ENCODE measurements at regions not wholly inside any gene's neighbourhood (a gene's known extent, or its start where the extent isn't known, plus 50 kb on each side); places are given as distances from the start of the nearest gene placed in this dataset.

DNA sequence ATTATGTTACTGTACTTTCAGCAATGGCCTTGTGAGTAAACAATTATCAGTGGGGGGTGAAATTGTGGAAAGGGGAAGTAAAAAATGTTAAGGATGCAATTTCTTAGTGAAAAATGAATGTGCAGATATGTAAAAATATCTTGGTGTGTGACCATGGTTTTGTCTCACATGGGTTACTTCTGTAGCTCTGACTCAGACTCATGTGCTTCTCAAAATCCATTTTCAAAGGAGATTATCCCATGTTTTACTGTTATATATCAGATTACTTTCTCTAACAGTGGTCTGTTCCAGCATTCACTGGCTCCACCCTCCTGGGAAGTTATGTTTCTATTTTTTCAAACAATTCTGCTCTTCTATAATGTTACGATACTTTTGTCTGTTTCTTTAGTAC, 298.2 kb upstream of the COL3A1 start:
- Histone ChIP-seq H3K4me3 (replicated peaks in 1 of 3; ENCODE audit: low read depth in 2 of 3, low read length in 3 of 3) (no peak overlapping the region), H3K9me3 (replicated peaks in 1 of 2; ENCODE audit: control insufficient read depth in 1 of 2, insufficient read depth in 1 of 2, low read length in 2 of 2) (peaks cover 0 to 4% of the 10 kb centered on the region in 2 donors), H3K9ac (ENCODE audit: insufficient read depth, low read length, poor library complexity, severe bottlenecking) (no peak overlapping the region), H3K79me2 (ENCODE audit: insufficient read depth, low read length) (no peaks in the 10 kb centered on the region), H3K27ac (ENCODE audit: low read depth in 1 of 2, low read length in 2 of 2) (no peak overlapping the region), H3K36me3 (replicated peaks in 1 of 2; ENCODE audit: control insufficient read depth in 1 of 2, insufficient read depth in 2 of 2, low read length in 2 of 2) (no peaks in the 10 kb centered on the region), H4K20me1 (ENCODE audit: insufficient read depth, low read length) (no peaks in the 10 kb centered on the region), H3K4me1 (ENCODE audit: control insufficient read depth in 1 of 2, insufficient read depth in 2 of 2, low read length in 2 of 2) (no peaks in the 10 kb centered on the region), H3K27me3 (ENCODE audit: control insufficient read depth in 2 of 2, insufficient read depth in 2 of 2, low read length in 2 of 2) (no peaks in the 10 kb centered on the region), H3K4me2 (replicated peaks; ENCODE audit: extremely low read depth, low read length, poor library complexity, severe bottlenecking) (no peak overlapping the region), H2AFZ (ENCODE audit: insufficient read depth, low read depth, low read length, poor library complexity, severe bottlenecking) (no peak overlapping the region)
- H3K36me3 Mint-ChIP-seq = no peaks in the 10 kb centered on the region
- intact Hi-C loops (cut with micrococcal nuclease) = no loop called here
- no peak overlapping the region for H3K4me3 Mint-ChIP-seq
- peaks cover 0 to 5% (median 0%) of the 10 kb centered on the region in 7 donors for H3K9me3 Mint-ChIP-seq
- no peaks in the 10 kb centered on the region for H3K4me1 Mint-ChIP-seq
- no peak overlapping the region for H3K27ac Mint-ChIP-seq
- DNase-seq = no peak
- TF ChIP-seq, protein P1, sequence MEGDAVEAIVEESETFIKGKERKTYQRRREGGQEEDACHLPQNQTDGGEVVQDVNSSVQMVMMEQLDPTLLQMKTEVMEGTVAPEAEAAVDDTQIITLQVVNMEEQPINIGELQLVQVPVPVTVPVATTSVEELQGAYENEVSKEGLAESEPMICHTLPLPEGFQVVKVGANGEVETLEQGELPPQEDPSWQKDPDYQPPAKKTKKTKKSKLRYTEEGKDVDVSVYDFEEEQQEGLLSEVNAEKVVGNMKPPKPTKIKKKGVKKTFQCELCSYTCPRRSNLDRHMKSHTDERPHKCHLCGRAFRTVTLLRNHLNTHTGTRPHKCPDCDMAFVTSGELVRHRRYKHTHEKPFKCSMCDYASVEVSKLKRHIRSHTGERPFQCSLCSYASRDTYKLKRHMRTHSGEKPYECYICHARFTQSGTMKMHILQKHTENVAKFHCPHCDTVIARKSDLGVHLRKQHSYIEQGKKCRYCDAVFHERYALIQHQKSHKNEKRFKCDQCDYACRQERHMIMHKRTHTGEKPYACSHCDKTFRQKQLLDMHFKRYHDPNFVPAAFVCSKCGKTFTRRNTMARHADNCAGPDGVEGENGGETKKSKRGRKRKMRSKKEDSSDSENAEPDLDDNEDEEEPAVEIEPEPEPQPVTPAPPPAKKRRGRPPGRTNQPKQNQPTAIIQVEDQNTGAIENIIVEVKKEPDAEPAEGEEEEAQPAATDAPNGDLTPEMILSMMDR (IDR thresholded peaks at IDR 0.05) = no peak
- WGBS (ENCODE audit: insufficient coverage) = no CpG with 5 or more reads among the region's 1 CpG
- H3K27me3 Mint-ChIP-seq (ENCODE audit: low read depth in 3 of 3) = no peaks in the 10 kb centered on the region

DNA sequence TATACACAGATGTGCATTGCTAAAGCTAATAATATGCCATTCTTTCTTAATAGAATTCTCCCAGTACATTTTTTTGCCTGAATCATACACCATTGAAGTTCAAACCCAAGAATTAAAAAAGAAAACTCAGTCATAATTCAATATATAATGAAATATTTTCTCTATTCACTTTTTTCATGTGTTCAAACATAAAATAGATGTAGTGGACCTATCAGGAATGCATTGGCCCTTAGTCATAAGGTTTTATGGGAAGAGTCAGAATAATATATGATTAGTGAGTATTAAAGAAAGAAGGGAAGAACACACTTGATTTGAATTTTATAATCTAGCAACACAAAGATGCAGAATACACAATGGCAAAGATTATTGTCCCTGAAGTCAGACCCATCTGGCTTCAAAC, 297.0 kb upstream of the COL3A1 start:
- H3K4me3 Mint-ChIP-seq = no peak overlapping the region
- H3K79me2 ChIP-seq (ENCODE audit: insufficient read depth, low read length) = no peaks in the 10 kb centered on the region
- H3K4me2 ChIP-seq (replicated peaks; ENCODE audit: extremely low read depth, low read length, poor library complexity, severe bottlenecking) = no peak overlapping the region
- no peaks in the 10 kb centered on the region for H4K20me1 ChIP-seq (ENCODE audit: insufficient read depth, low read length)
- H3K9ac ChIP-seq (ENCODE audit: insufficient read depth, low read length, poor library complexity, severe bottlenecking) = no peak overlapping the region
- intact Hi-C loops (cut with micrococcal nuclease) = no loop called here
- H3K4me1 ChIP-seq (ENCODE audit: control insufficient read depth in 1 of 2, insufficient read depth in 2 of 2, low read length in 2 of 2) = no peaks in the 10 kb centered on the region
- H3K27me3 ChIP-seq (ENCODE audit: control insufficient read depth in 2 of 2, insufficient read depth in 2 of 2, low read length in 2 of 2) = no peaks in the 10 kb centered on the region
- H2AFZ ChIP-seq (ENCODE audit: insufficient read depth, low read depth, low read length, poor library complexity, severe bottlenecking) = no peak overlapping the region
- peaks cover 0 to 4% of the 10 kb centered on the region in 2 donors for H3K9me3 ChIP-seq (replicated peaks in 1 of 2; ENCODE audit: control insufficient read depth in 1 of 2, insufficient read depth in 1 of 2, low read length in 2 of 2)
- H3K36me3 ChIP-seq (replicated peaks in 1 of 2; ENCODE audit: control insufficient read depth in 1 of 2, insufficient read depth in 2 of 2, low read length in 2 of 2) = no peaks in the 10 kb centered on the region
- H3K4me1 Mint-ChIP-seq = no peaks in the 10 kb centered on the region
- TF ChIP-seq, protein P1 (IDR thresholded peaks at IDR 0.05) = no peak
- no peak for DNase-seq
- no peak overlapping the region for H3K27ac Mint-ChIP-seq
- peaks cover 0 to 5% (median 0%) of the 10 kb centered on the region in 7 donors for H3K9me3 Mint-ChIP-seq
- H3K36me3 Mint-ChIP-seq = no peaks in the 10 kb centered on the region
- H3K27me3 Mint-ChIP-seq (ENCODE audit: low read depth in 3 of 3) = no peaks in the 10 kb centered on the region
- no peak overlapping the region for H3K27ac ChIP-seq (ENCODE audit: low read depth in 1 of 2, low read length in 2 of 2)
- H3K4me3 ChIP-seq (replicated peaks in 1 of 3; ENCODE audit: low read depth in 2 of 3, low read length in 3 of 3) = no peak overlapping the region

All from CD14-positive monocyte (primary cell).